ENCODE measurements at regions not wholly inside any gene's neighbourhood (a gene's known extent, or its start where the extent isn't known, plus 50 kb on each side); places are given as distances from the start of the nearest gene placed in this dataset.

DNA sequence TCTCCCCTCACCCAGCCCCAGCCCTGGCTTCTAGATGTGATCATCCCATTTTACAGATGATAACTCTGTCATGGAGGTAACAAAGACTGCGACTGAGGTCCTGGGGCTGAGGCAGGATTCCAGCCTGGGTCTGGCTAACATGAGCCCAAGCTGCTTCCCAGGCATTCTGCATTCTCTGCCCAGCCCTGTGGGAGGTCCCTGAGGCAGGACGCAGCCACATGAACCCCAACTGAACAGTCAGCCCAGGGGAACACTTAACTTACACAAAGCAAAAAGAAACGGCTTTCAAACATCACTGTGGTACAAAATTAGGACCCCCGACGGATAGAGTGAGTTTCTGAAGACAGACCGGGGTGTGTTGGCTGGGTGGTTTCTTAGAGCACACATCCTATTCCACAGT lies 135.3 kb downstream of the ACKR3 start:
- TF ChIP-seq POLR2A (IDR thresholded peaks at IDR 0.05; ENCODE audit: low read length), result no peak
- TF ChIP-seq GATA1 (IDR thresholded peaks at IDR 0.05; ENCODE audit: low read depth, low read length), result no peak

Data from erythroblast (primary cell).